GM23248 (cell line): ENCODE measurements at regions not wholly inside any gene's neighbourhood (a gene's known extent, or its start where the extent isn't known, plus 50 kb on each side); places are given as distances from the start of the nearest gene placed in this dataset.

Experiments used
- DNase-seq: peaks from one replicate; pipeline ENCODE4 v3.0.0-alpha.2; 2015
- H2AFZ ChIP-seq: fragments of 200-600 bp; sonication (generic); 2 replicates; pipeline ENCODE4 v1.6.1; 2016; ENCODE audit warnings: antibody characterized with exemption
- H3F3A ChIP-seq: fragments of 200-600 bp; sonication (generic); 2 replicates; pipeline ENCODE4 v1.6.1; 2016; ENCODE audit warnings: mild to moderate bottlenecking, antibody characterized with exemption, mixed run types; ENCODE audit not compliant: insufficient read depth
- H3K27ac ChIP-seq: fragments of 200-600 bp; sonication (generic); 2 replicates; pipeline ENCODE4 v1.5.1; 2016; ENCODE audit warnings: mild to moderate bottlenecking
- H3K27me3 ChIP-seq: fragments of 200-600 bp; sonication (generic); replicated peaks from 2 replicates; pipeline ENCODE4 v1.6.1; 2016; ENCODE audit warnings: mild to moderate bottlenecking; ENCODE audit not compliant: insufficient read depth
- H3K36me3 ChIP-seq: fragments of 200-600 bp; sonication (generic); 2 replicates; pipeline ENCODE4 v1.6.1; 2016; ENCODE audit warnings: low read depth, mild to moderate bottlenecking
- H3K4me1 ChIP-seq: fragments of 200-600 bp; sonication (generic); 2 replicates; pipeline ENCODE4 v1.6.1; 2016; ENCODE audit warnings: mild to moderate bottlenecking; ENCODE audit not compliant: insufficient read depth
- H3K4me2 ChIP-seq: fragments of 200-600 bp; sonication (generic); one replicate; pipeline ENCODE4 v1.6.1; 2016; ENCODE audit warnings: mild to moderate bottlenecking; ENCODE audit not compliant: unreplicated experiment
- H3K4me3 ChIP-seq: fragments of 200-600 bp; sonication (generic); 2 replicates; pipeline ENCODE4 v1.5.1; 2016; ENCODE audit warnings: mild to moderate bottlenecking
- H3K79me2 ChIP-seq: fragments of 200-600 bp; sonication (generic); 2 replicates; pipeline ENCODE4 v1.6.1; 2016; ENCODE audit warnings: mild to moderate bottlenecking; ENCODE audit not compliant: insufficient read depth
- H3K9ac ChIP-seq: fragments of 200-600 bp; sonication (generic); 2 replicates; pipeline ENCODE4 v1.6.1; 2016; ENCODE audit warnings: mild to moderate bottlenecking
- H3K9me2 ChIP-seq: fragments of 200-600 bp; sonication (generic); 2 replicates; pipeline ENCODE4 v1.6.1; 2016; ENCODE audit warnings: mixed run types, mild to moderate bottlenecking, moderate library complexity; ENCODE audit not compliant: insufficient read depth
- H3K9me3 ChIP-seq: fragments of 200-600 bp; sonication (generic); one replicate; pipeline ENCODE4 v1.6.1; 2017; ENCODE audit warnings: low read depth
- H4K20me1 ChIP-seq: fragments of 200-600 bp; sonication (generic); 2 replicates; pipeline ENCODE4 v1.6.0; 2016; ENCODE audit not compliant: insufficient read depth
- EZH2 ChIP-seq: fragments of 200-600 bp; sonication (generic); IDR thresholded peaks from 2 replicates; pipeline ENCODE4 v1.6.1; 2018; ENCODE audit warnings: antibody characterized with exemption, mild to moderate bottlenecking; ENCODE audit not compliant: insufficient read depth, poor library complexity, severe bottlenecking
- EZH2phosphoT487 ChIP-seq: fragments of 200-600 bp; sonication (generic); IDR thresholded peaks from 2 replicates; pipeline ENCODE4 v1.6.1; 2018; ENCODE audit warnings: antibody characterized with exemption, moderate library complexity, mild to moderate bottlenecking, low read depth; ENCODE audit not compliant: insufficient read depth
- WGBS, 2 experiments: methylation state at CpG; one replicate each; pipeline ENCODE4 v1.1.6; 2015 to 2017; ENCODE audit warnings: low lambda C conversion rate in 2 of 2, low coverage in 1 of 2; ENCODE audit errors: missing lambda C conversion rate in 2 of 2; 5-methylcytosine and 5-hydroxymethylcytosine counted together
- in situ Hi-C: fragments of 300-500 bp; cut with MboI; formaldehyde crosslinking; loops from 2 replicates; pipeline ENCODE4 v1.15.0; 2020

- Histone ChIP-seq H3K9ac (no peak overlapping the region), H3K4me1 (no peaks in the 10 kb centered on the region), H3F3A (no peaks in the 10 kb centered on the region), H3K9me3 (no peaks in the 10 kb centered on the region), H3K4me2 (no peak overlapping the region), H4K20me1 (no peaks in the 10 kb centered on the region), H3K27ac (no peak overlapping the region), H2AFZ (no peak overlapping the region), H3K79me2 (no peaks in the 10 kb centered on the region), H3K9me2 (no peaks in the 10 kb centered on the region), H3K4me3 (no peak overlapping the region), H3K36me3 (no peaks in the 10 kb centered on the region), H3K27me3 (no peaks in the 10 kb centered on the region)
- in situ Hi-C loops = no loop called here
- no peak for TF ChIP-seq EZH2phosphoT487
- no peak for DNase-seq
- WGBS, 2 experiments = 25 to 38% methylated on average over 9 to 11 of the region's 11 CpGs
Observed at GRCh38 chr14:104321802-104322130, 183.4 kb downstream of the KIF26A start.

GRCh38 chr14:104322531-104323366 is 184.4 kb downstream of the KIF26A start:
- Histone ChIP-seq H3K9me2 (no peaks in the 10 kb centered on the region), H2AFZ (no peak overlapping the region), H3F3A (no peaks in the 10 kb centered on the region), H3K4me2 (no peak overlapping the region), H3K27ac (no peak overlapping the region), H3K4me1 (no peaks in the 10 kb centered on the region), H3K4me3 (no peak overlapping the region), H3K79me2 (no peaks in the 10 kb centered on the region), H3K36me3 (no peaks in the 10 kb centered on the region), H3K9me3 (no peaks in the 10 kb centered on the region), H3K9ac (no peak overlapping the region), H3K27me3 (no peaks in the 10 kb centered on the region), H4K20me1 (no peaks in the 10 kb centered on the region)
- no peak for DNase-seq
- in situ Hi-C loops = no loop called here
- no peak for TF ChIP-seq EZH2phosphoT487
- TF ChIP-seq EZH2 = no peak
- WGBS, 2 experiments = 27 to 28% methylated on average over 28 of the region's 28 CpGs

GRCh38 chr14:104323551-104324175 is 185.3 kb downstream of the KIF26A start:
- H3F3A ChIP-seq = no peaks in the 10 kb centered on the region
- H3K4me1 ChIP-seq = no peaks in the 10 kb centered on the region
- no peak overlapping the region for H3K4me2 ChIP-seq
- H3K9me3 ChIP-seq = no peaks in the 10 kb centered on the region
- H3K27ac ChIP-seq = no peak overlapping the region
- no peaks in the 10 kb centered on the region for H3K36me3 ChIP-seq
- no peak for DNase-seq
- in situ Hi-C loops = no loop called here
- H4K20me1 ChIP-seq = no peaks in the 10 kb centered on the region
- H3K4me3 ChIP-seq = no peak overlapping the region
- H2AFZ ChIP-seq = no peak overlapping the region
- no peak overlapping the region for H3K9ac ChIP-seq
- H3K9me2 ChIP-seq = no peaks in the 10 kb centered on the region
- H3K27me3 ChIP-seq = no peaks in the 10 kb centered on the region
- WGBS, 2 experiments = 46 to 49% methylated on average over 15 of the region's 15 CpGs
- TF ChIP-seq EZH2phosphoT487 (no peak), EZH2 (no peak)
- no peaks in the 10 kb centered on the region for H3K79me2 ChIP-seq

GRCh38 chr14:104326848-104327247 is 188.5 kb downstream of the KIF26A start:
- TF ChIP-seq EZH2 (no peak), EZH2phosphoT487 (no peak)
- Histone ChIP-seq H3K4me1 (no peaks in the 10 kb centered on the region), H3K27ac (no peak overlapping the region), H3K9me3 (no peaks in the 10 kb centered on the region), H3K36me3 (no peaks in the 10 kb centered on the region), H3K27me3 (no peaks in the 10 kb centered on the region), H3K9ac (no peak overlapping the region), H3K4me3 (no peak overlapping the region), H3K79me2 (no peaks in the 10 kb centered on the region), H3K9me2 (no peaks in the 10 kb centered on the region), H2AFZ (no peak overlapping the region), H3K4me2 (no peak overlapping the region), H3F3A (no peaks in the 10 kb centered on the region), H4K20me1 (no peaks in the 10 kb centered on the region)
- in situ Hi-C loops = no loop called here
- no peak for DNase-seq
- WGBS, 2 experiments = 37 to 40% methylated on average over 8 to 10 of the region's 10 CpGs
